H1 (cell line): ENCODE measurements at regions not wholly inside any gene's neighbourhood (a gene's known extent, or its start where the extent isn't known, plus 50 kb on each side); places are given as distances from the start of the nearest gene placed in this dataset.

Experiments used
- CTCF ChIA-PET: fragments of 300-600 bp; sonication (Branson Sonifier 250); formaldehyde crosslinking; loops from one replicate; lab custom pipeline; 2021; ENCODE audit not compliant: partially characterized antibody; lab: Charles Lee
- POLR2A ChIA-PET: fragments of 300-600 bp; sonication (Branson Sonifier 250); formaldehyde crosslinking; loops from one replicate; lab custom pipeline; 2021; ENCODE audit warnings: inconsistent platforms; ENCODE audit not compliant: partially characterized antibody; lab: Charles Lee
- DNase-seq, 2 experiments: peaks; one replicate each; pipeline versions ENCODE4 v3.0.0 to v3.0.0-alpha.2; 2010 to 2022; ENCODE audit warnings: low spot score in 2 of 2, low read depth in 1 of 2, mixed read lengths in 1 of 2
- FAIRE-seq: peaks from 2 replicates; lab custom pipeline; 2011; peaks lifted over from hg19 to GRCh38; lab: Jason Lieb, UNC
- H2AFZ ChIP-seq: 2 replicates; pipeline ENCODE4 v1.8.1; 2012; ENCODE audit warnings: low read length, inconsistent platforms
- H2AK5ac ChIP-seq: 2 replicates; pipeline ENCODE4 v1.6.1; 2013; ENCODE audit warnings: low read depth, low read length
- H2BK120ac ChIP-seq: replicated peaks from 2 replicates; pipeline ENCODE3; 2013; ENCODE audit warnings: low read depth, low read length, inconsistent platforms
- H2BK12ac ChIP-seq: 2 replicates; pipeline ENCODE4 v1.6.1; 2013; ENCODE audit warnings: low read depth, low read length
- H2BK15ac ChIP-seq: 2 replicates; pipeline ENCODE4 v1.6.1; 2013; ENCODE audit warnings: low read length
- H2BK20ac ChIP-seq: 2 replicates; pipeline ENCODE4 v1.6.1; 2013; ENCODE audit warnings: low read length
- H2BK5ac ChIP-seq: 2 replicates; pipeline ENCODE4 v1.6.1; 2013; ENCODE audit warnings: low read depth, low read length
- H3K14ac ChIP-seq: 2 replicates; pipeline ENCODE4 v1.6.1; 2013; ENCODE audit warnings: inconsistent platforms; ENCODE audit not compliant: insufficient read length
- H3K18ac ChIP-seq: 2 replicates; pipeline ENCODE4 v1.6.1; 2013; ENCODE audit warnings: low read length; ENCODE audit errors: extremely low read depth
- H3K23ac ChIP-seq: 2 replicates; pipeline ENCODE4 v1.6.1; 2013; ENCODE audit warnings: inconsistent platforms; ENCODE audit not compliant: insufficient read length
- H3K23me2 ChIP-seq: 2 replicates; pipeline ENCODE4 v1.6.1; 2013; ENCODE audit warnings: low read depth, low read length
- H3K27ac ChIP-seq: 2 replicates; pipeline ENCODE4 v1.6.1; 2011; ENCODE audit warnings: low read depth, low read length, inconsistent platforms
- H3K27me3 ChIP-seq, 4 experiments: replicated peaks in 1 of 4; 1 replicate in 1 of 4; 2 replicates in 3 of 4; pipeline versions ENCODE4 v1.6.1 to v1.8.1; 2011 to 2013; ENCODE audit warnings: low read length in 3 of 4, mild to moderate bottlenecking in 3 of 4, inconsistent platforms in 2 of 4, mixed read lengths in 2 of 4, moderate library complexity in 1 of 4; ENCODE audit not compliant: control insufficient read depth in 3 of 4, insufficient read depth in 3 of 4; ENCODE audit errors: extremely low read depth in 1 of 4
- H3K36me3 ChIP-seq, 4 experiments: 2 replicates each; pipeline versions ENCODE4 v1.6.1 to v1.8.1; 2011 to 2013; ENCODE audit warnings: mild to moderate bottlenecking in 4 of 4, low read length in 3 of 4, moderate library complexity in 2 of 4, control low read depth in 1 of 4, inconsistent platforms in 1 of 4; ENCODE audit not compliant: insufficient read depth in 4 of 4, control insufficient read depth in 2 of 4
- H3K4ac ChIP-seq: replicated peaks from 2 replicates; pipeline ENCODE3; 2013; ENCODE audit warnings: low read length, low read depth, mixed read lengths, inconsistent platforms; ENCODE audit not compliant: insufficient read length
- H3K4me1 ChIP-seq, 4 experiments: replicated peaks in 1 of 4; 1 replicate in 1 of 4; 2 replicates in 3 of 4; pipeline versions ENCODE4 v1.6.1 to v1.8.1; 2011 to 2013; ENCODE audit warnings: low read length in 3 of 4, inconsistent platforms in 2 of 4, mixed read lengths in 1 of 4; ENCODE audit not compliant: insufficient read depth in 4 of 4, control insufficient read depth in 3 of 4
- H3K4me2 ChIP-seq, 2 experiments: 2 replicates each; pipeline versions ENCODE4 v1.6.1 to v1.8.1; 2011 to 2013; ENCODE audit warnings: low read depth in 2 of 2, low read length in 2 of 2, control low read depth in 1 of 2, inconsistent platforms in 1 of 2, mild to moderate bottlenecking in 1 of 2; ENCODE audit not compliant: insufficient read depth in 1 of 2
- H3K4me3 ChIP-seq, 4 experiments: fragments of 200-600, 300-600 bp in 1 of 4; sonication (generic), shearing (Covaris generic), sonication (Bioruptor Twin) in 1 of 4; 2 replicates each; pipeline versions ENCODE4 v1.5.1 to v1.8.1; 2011 to 2016; ENCODE audit warnings: low read length in 4 of 4, low read depth in 3 of 4, control low read depth in 2 of 4, inconsistent platforms in 2 of 4, mild to moderate bottlenecking in 2 of 4, mixed read lengths in 1 of 4, moderate library complexity in 1 of 4; ENCODE audit not compliant: insufficient read depth in 2 of 4; ENCODE audit errors: extremely low read depth in 1 of 4
- H3K56ac ChIP-seq: replicated peaks from 2 replicates; pipeline ENCODE3; 2013; ENCODE audit warnings: low read depth, mild to moderate bottlenecking, mixed read lengths, low read length, inconsistent platforms; ENCODE audit not compliant: insufficient read length
- H3K79me1 ChIP-seq: 2 replicates; pipeline ENCODE4 v1.6.1; 2013; ENCODE audit warnings: low read depth, low read length, control low read depth
- H3K79me2 ChIP-seq, 2 experiments: 2 replicates each; pipeline versions ENCODE4 v1.6.1 to v1.8.1; 2012 to 2013; ENCODE audit warnings: low read length in 2 of 2, mild to moderate bottlenecking in 2 of 2, inconsistent platforms in 1 of 2; ENCODE audit not compliant: insufficient read depth in 2 of 2, control insufficient read depth in 1 of 2
- H3K9ac ChIP-seq, 4 experiments: replicated peaks in 1 of 4; 1 replicate in 1 of 4; 2 replicates in 3 of 4; pipeline versions ENCODE4 v1.6.1 to v1.8.1; 2011 to 2013; ENCODE audit warnings: low read depth in 3 of 4, low read length in 3 of 4, control low read depth in 2 of 4, mild to moderate bottlenecking in 2 of 4, moderate library complexity in 2 of 4, inconsistent platforms in 1 of 4; ENCODE audit errors: extremely low read depth in 1 of 4
- H3K9me3 ChIP-seq, 2 experiments: 2 replicates each; pipeline versions ENCODE4 v1.6.1 to v1.8.1; 2012 to 2013; ENCODE audit warnings: mild to moderate bottlenecking in 2 of 2, moderate library complexity in 2 of 2, control low read depth in 1 of 2, inconsistent platforms in 1 of 2, low read depth in 1 of 2, low read length in 1 of 2, mixed read lengths in 1 of 2; ENCODE audit not compliant: insufficient read depth in 2 of 2
- H4K20me1 ChIP-seq, 2 experiments: replicated peaks in 1 of 2; 2 replicates each; pipeline versions ENCODE3 to v1.8.1; 2011 to 2013; ENCODE audit warnings: inconsistent platforms in 2 of 2, low read length in 2 of 2, mild to moderate bottlenecking in 1 of 2; ENCODE audit not compliant: insufficient read depth in 2 of 2, control insufficient read depth in 1 of 2
- H4K5ac ChIP-seq: 2 replicates; pipeline ENCODE4 v1.6.1; 2013; ENCODE audit warnings: low read length, low read depth, mixed read lengths, inconsistent platforms; ENCODE audit not compliant: insufficient read length
- H4K8ac ChIP-seq: 2 replicates; pipeline ENCODE4 v1.8.0; 2013; ENCODE audit warnings: mild to moderate bottlenecking, moderate library complexity, low read length, inconsistent platforms; ENCODE audit not compliant: insufficient read depth; ENCODE audit errors: extremely low read depth
- H4K91ac ChIP-seq: replicated peaks from 2 replicates; pipeline ENCODE3; 2013; ENCODE audit warnings: low read length, mixed read lengths, inconsistent platforms; ENCODE audit not compliant: insufficient read length
- CBX8 ChIP-seq: fragments of 300-800, 300-1000 bp; sonication (generic); IDR thresholded peaks from 2 replicates; pipeline ENCODE4 v1.7.1; 2016; ENCODE audit warnings: low read depth, low read length, borderline replicate concordance
- EP300 ChIP-seq, 2 experiments: IDR thresholded peaks; 1 replicate in 1 of 2; 2 replicates in 1 of 2; pipeline ENCODE4 v1.6.1; 2011 to 2012; ENCODE audit warnings: low read depth in 2 of 2, low read length in 2 of 2, mild to moderate bottlenecking in 2 of 2, borderline replicate concordance in 1 of 2, inconsistent platforms in 1 of 2, moderate library complexity in 1 of 2
- GABPA ChIP-seq: IDR thresholded peaks from 2 replicates; pipeline ENCODE4 v1.6.1; 2011; ENCODE audit warnings: mild to moderate bottlenecking, low read length, moderate library complexity, borderline replicate concordance; ENCODE audit not compliant: insufficient read depth
- GTF2F1 ChIP-seq: IDR thresholded peaks from 2 replicates; pipeline ENCODE4 v1.6.1; 2012; ENCODE audit warnings: low read depth, low read length, improper control_type of control experiment, borderline replicate concordance
- JUN ChIP-seq: IDR thresholded peaks from 2 replicates; pipeline ENCODE4 v1.6.1; 2011; ENCODE audit warnings: low read depth, mild to moderate bottlenecking, improper control_type of control experiment, low read length
- JUND ChIP-seq: IDR thresholded peaks from 2 replicates; pipeline ENCODE4 v1.6.1; 2011; ENCODE audit warnings: mild to moderate bottlenecking, improper control_type of control experiment, low read length
- RNF2 ChIP-seq: fragments of 200-900, 300-1000 bp; sonication (generic); IDR thresholded peaks from 2 replicates; pipeline ENCODE4 v1.7.1; 2016; ENCODE audit warnings: borderline replicate concordance, low read depth, mild to moderate bottlenecking, antibody characterized with exemption, low read length; ENCODE audit not compliant: poor library complexity, severe bottlenecking; ENCODE audit errors: missing control alignments
- SAP30 ChIP-seq: fragments of 300-600 bp; sonication (generic); IDR thresholded peaks from 2 replicates; pipeline ENCODE4 v1.7.1; 2012; ENCODE audit warnings: low read length, moderate library complexity, mild to moderate bottlenecking, inconsistent platforms; ENCODE audit not compliant: insufficient read depth, insufficient replicate concordance
- TCF12 ChIP-seq: IDR thresholded peaks from 2 replicates; pipeline ENCODE4 v1.6.1; 2011; ENCODE audit warnings: low read depth, mild to moderate bottlenecking, low read length
- YY1 ChIP-seq: IDR thresholded peaks from 2 replicates; pipeline ENCODE4 v1.6.1; 2011; ENCODE audit warnings: low read depth, mild to moderate bottlenecking, low read length
- WGBS, 2 experiments: shearing (Covaris generic) in 1 of 2; methylation state at CpG; one replicate each; pipeline versions ENCODE4 v1.1.6 to v1.1.7; 2013 to 2015; ENCODE audit warnings: low lambda C conversion rate in 2 of 2, mixed read lengths in 2 of 2, inconsistent platforms in 1 of 2, low coverage in 1 of 2, missing lambda C conversion rate in 1 of 2; ENCODE audit not compliant: insufficient replicate concordance in 2 of 2, insufficient coverage in 1 of 2, insufficient read length in 1 of 2; ENCODE audit errors: extremely low coverage in 1 of 2, missing lambda C conversion rate in 1 of 2; 5-methylcytosine and 5-hydroxymethylcytosine counted together

- 83% methylated on average over 1 of the region's 1 CpG; no CpG with 5 or more reads in 1 of the 2 experiments for whole genome bisulfite sequencing, 2 experiments
- no peak overlapping the region for H3K4ac ChIP-seq
- no peak overlapping the region for H3K56ac ChIP-seq
- ChIA-PET CTCF (no interaction called here), POLR2A (no interaction called here)
- no peak overlapping the region for H3K9ac ChIP-seq
- no peak overlapping the region for H2AK5ac ChIP-seq
- 0 out of 4 replicates have a peak, but pooled peaks cover 0 to 4% of the 10 kb centered on the region in 2 experiments for H3K9me3 ChIP-seq
- H3K23me2 ChIP-seq = no peaks in the 10 kb centered on the region
- no peaks in the 10 kb centered on the region for H4K20me1 ChIP-seq
- no peak overlapping the region for H3K4me3 ChIP-seq
- no peak overlapping the region for H2AFZ ChIP-seq
- H2BK15ac ChIP-seq = no peak overlapping the region
- no peak overlapping the region for H3K23ac ChIP-seq
- no peak for DNase-seq
- H2BK120ac ChIP-seq = no peak overlapping the region
- H2BK12ac ChIP-seq = no peak overlapping the region
- TF ChIP-seq CBX8 (no peak), GTF2F1 (no peak), GABPA (no peak), EP300 (IDR thresholded peaks at IDR 0.05; ENCODE audit: borderline replicate concordance in 1 of 2, low read depth in 2 of 2, low read length in 2 of 2) (no peak), SAP30 (no peak), JUND (no peak), RNF2 (no peak), YY1 (no peak), TCF12 (no peak), JUN (no peak)
- no peaks in the 10 kb centered on the region for H3K79me1 ChIP-seq
- no peaks in the 10 kb centered on the region for H3K27me3 ChIP-seq
- no peak overlapping the region for H3K4me2 ChIP-seq
- H4K5ac ChIP-seq = no peak overlapping the region
- no peaks in the 10 kb centered on the region for H3K79me2 ChIP-seq
- H3K36me3 ChIP-seq = no peaks in the 10 kb centered on the region
- no peak overlapping the region for H3K14ac ChIP-seq
- no peak overlapping the region for H3K18ac ChIP-seq
- no peak overlapping the region for H4K8ac ChIP-seq
- no peak for FAIRE-seq
- no peak overlapping the region for H2BK20ac ChIP-seq
- no peak overlapping the region for H3K27ac ChIP-seq
- H4K91ac ChIP-seq = no peak overlapping the region
- H3K4me1 ChIP-seq = no peaks in the 10 kb centered on the region
- H2BK5ac ChIP-seq = no peak overlapping the region
These were observed 498.6 kb downstream of the GRXCR1 start for GRCh38 chr4:43391069-43391468.
